NCI-H345 treated with DMSO at 0.1 percent for 48 hours (cell line): ENCODE measurements at regions not wholly inside any gene's neighbourhood (a gene's known extent, or its start where the extent isn't known, plus 50 kb on each side); places are given as distances from the start of the nearest gene placed in this dataset.

ENCODE experiments used
- DNase-seq: peaks from one replicate; lab custom pipeline; 2025; ENCODE audit not compliant: unreplicated experiment; lab: John Stamatoyannopoulos, UW

DNA sequence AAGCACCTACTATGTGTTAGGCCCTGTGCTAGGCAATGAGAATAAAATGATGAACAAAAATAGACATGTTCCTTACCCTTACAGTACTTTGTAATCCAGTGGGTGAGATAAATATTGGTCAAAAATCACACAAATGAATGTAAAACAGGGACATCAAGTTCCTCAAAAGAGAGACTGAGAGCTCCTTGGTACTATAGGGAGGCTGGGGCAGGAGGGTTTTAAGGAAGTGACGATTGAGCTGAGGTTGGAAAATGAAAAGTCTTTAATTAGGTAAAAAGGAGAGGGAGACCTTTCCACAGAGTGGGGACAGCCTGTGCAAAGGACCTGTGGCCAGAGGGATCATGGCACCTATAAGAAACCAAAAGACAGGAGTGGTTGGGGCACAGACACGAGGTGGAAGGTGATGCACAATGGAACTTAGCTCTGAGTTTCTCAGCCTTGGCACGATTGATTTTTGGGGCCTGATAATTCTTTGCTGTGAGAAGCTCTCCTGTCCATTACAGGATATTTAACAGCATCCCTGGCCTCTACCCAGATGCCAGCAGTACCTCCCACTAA is 140.3 kb downstream of the CEP57L1 start:
- no peak for DNase-seq

- no peak for DNase-seq
Measured at GRCh38 chr6:109230453-109230852, 135.1 kb downstream of the CEP57L1 start.

DNA sequence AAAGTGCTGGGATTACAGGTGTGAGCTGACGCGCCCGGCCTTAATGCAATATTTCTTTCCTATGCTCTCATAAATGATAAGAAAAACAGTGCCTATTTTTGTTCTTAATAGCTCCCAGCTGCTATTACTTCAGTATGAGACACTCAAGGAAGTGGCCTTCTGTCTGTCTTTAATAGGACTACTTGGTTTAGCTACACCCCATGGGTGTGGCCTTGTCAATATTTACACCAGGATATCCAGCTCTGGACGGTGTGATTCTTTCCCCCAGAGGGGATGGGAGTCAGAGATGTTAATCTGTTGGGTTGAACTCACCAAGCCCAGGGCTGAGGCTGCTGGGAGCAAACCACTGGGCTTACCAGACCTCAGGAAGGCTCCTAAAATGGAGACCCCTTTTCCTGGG is 134.2 kb downstream of the CEP57L1 start:
- no peak for DNase-seq

- no peak for DNase-seq
Measured at GRCh38 chr6:109227646-109228045, 132.3 kb downstream of the CEP57L1 start.

DNA sequence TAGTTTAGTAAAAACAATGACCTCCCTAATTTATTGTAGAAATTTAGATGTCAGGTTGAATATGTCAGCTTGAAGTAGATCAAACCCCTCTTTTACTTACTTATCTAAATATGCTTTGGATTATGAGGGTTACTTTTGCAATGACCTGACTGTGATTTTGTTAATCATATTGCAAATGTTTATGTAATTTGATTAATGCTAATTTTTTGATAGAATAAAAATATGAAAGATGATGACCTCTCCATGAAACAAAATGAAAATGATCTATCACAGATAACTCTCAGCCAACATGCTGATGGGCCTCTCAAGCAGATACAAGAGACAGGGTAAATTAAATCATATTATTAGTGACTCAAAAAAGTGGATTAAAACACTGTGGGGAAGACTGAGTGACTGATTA is 131.0 kb downstream of the CEP57L1 start:
- no peak for DNase-seq

- DNase-seq = no peak
Measured at GRCh38 chr6:109225946-109226345, 130.6 kb downstream of the CEP57L1 start.

- DNase-seq = no peak
Measured at GRCh38 chr6:109224994-109225393, 129.7 kb downstream of the CEP57L1 start.

DNA sequence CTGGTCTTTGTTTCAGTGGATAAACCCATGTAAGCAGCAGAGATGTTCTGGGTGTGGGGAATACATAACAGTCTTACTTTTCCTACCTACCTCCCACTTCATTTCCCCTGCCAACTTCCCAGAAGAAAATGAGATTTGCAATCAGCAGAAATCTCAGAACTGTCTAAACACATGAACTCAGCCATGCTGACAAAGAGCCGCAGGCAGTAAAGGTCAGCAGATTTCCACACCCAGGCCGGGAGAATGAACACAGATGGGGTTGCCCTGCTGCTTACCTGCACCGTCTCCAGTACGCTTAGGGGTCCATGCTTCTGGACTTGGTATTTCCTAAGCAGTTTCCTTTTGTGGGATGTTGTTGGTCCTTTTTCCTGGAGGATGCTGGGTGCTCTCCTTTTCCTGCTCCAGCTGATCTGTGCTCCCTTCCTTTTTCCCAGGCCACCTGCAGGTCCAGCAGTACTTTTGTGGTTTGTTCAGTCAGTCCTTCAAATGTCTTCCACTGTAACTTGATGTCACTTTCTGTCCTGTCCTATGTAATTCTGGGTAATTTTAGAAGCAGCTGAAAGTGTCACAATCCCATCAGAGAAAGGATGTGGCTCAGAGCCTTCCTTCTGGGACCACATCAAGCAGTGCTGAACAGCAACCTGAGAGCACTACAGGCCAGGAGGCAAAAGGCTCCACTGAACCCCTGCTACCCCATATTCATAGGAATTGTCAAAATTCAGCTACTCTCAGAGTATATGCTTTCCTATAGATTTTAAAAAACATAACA is 129.0 kb downstream of the CEP57L1 start:
- no peak for DNase-seq

GRCh38 chr6:109222848-109223247 is 127.5 kb downstream of the CEP57L1 start:
- DNase-seq = no peak

DNA sequence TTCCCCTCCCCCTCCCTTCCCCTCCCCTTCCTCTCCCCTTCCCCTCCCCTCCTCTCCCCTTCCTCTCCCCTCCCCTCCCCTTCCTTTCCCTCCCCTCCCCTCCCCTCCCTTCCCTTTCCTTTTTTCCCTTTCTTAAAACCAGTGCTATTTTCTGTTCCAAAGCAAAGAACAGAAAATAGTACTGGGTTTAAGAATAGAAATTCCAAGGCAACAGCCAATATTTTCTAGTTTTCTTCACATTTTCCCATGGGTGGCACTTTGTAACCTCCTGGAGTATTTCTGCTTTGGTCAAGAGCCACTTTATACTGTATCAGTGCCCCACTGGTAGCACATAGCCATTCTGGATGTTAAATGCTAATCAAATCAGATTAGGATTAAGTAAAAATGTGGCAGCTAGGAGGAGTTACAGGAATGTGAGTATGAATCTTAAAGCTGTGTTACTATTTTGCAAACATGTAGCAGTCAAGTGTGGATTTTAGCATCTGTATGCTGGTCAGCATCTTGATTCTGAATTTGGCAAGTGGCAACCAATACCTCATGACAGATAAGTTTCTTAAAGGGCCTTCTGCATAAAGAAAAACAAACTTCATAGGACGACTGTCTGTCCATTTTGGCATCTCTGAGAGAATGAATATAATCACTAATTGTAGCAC is 126.4 kb downstream of the CEP57L1 start:
- DNase-seq = no peak
